ENCODE measurements at regions not wholly inside any gene's neighbourhood (a gene's known extent, or its start where the extent isn't known, plus 50 kb on each side); places are given as distances from the start of the nearest gene placed in this dataset.

DNA sequence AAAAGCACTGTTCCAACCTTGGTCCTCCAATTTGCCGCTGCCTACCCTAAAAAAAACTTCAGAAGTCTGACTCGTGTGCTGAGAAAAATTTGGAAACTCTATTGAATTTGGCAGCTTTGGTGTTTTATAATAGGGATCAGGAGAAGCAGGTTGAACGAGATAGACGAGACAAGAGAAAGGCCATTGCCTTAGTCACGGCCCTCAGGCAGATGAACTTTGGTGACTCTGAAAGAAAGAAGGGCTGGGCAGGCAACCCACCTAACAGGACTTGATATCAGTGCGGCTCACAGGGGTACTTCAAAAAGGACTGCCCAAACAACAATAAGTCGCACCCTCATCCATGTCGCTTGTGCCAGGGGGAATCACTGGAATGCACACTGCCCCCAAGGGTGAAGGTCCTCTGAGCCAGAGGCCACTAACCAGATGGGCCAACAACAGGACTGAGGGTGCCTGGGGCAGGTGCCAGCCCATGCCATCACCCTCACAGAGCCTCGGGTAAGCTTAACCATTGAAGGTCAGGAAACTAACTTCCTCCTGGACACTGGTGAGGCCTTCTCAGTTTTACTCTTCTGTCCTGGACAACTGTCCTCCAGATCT lies 102.5 kb upstream of the SSTR1 start:
- no peak overlapping the region for H3K27ac ChIP-seq
- intact Hi-C loops (cut with DNase I), result no loop called here
- H3K9me3 ChIP-seq, result no peaks in the 10 kb centered on the region
- DNase-seq (ENCODE audit: low spot score in 2 of 2), result no peak
- no peaks in the 10 kb centered on the region for H3K36me3 ChIP-seq
- no peak overlapping the region for H3K4me3 ChIP-seq
- no peaks in the 10 kb centered on the region for H3K4me1 ChIP-seq
- no peaks in the 10 kb centered on the region for H3K27me3 ChIP-seq
- TF ChIP-seq CTCF (IDR thresholded peaks at IDR 0.05), result no peak

GRCh38 chr14:38107216-38107631 lies 100.5 kb upstream of the SSTR1 start:
- H3K27ac ChIP-seq, result no peak overlapping the region
- no peaks in the 10 kb centered on the region for H3K9me3 ChIP-seq
- H3K36me3 ChIP-seq, result no peaks in the 10 kb centered on the region
- no peak for DNase-seq (ENCODE audit: low spot score in 2 of 2)
- H3K4me3 ChIP-seq, result no peak overlapping the region
- intact Hi-C loops (cut with DNase I), result no loop called here
- H3K4me1 ChIP-seq, result no peaks in the 10 kb centered on the region
- TF ChIP-seq CTCF (IDR thresholded peaks at IDR 0.05), result no peak
- H3K27me3 ChIP-seq, result no peaks in the 10 kb centered on the region

DNA sequence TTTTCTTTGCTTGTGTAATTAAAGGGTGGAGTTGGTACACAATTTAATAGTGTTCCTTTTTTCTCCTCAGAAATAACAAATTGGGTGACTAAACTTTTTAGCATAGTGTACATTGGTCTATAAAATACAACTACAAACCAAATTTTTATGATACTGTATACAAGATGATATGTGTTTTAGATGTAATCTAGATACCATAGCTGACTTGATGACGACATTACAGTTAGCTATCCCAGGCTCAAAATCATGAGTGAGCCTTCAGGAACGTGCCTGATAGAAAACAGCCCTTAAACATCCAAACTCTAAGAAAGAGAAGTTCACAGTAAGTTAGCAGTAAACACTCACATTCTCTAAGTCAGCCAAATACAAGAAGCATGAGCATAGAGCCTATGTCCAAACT lies 99.0 kb upstream of the SSTR1 start:
- Histone ChIP-seq H3K4me3 (no peak overlapping the region), H3K27me3 (no peaks in the 10 kb centered on the region), H3K4me1 (no peaks in the 10 kb centered on the region), H3K9me3 (no peaks in the 10 kb centered on the region), H3K27ac (no peak overlapping the region), H3K36me3 (no peaks in the 10 kb centered on the region)
- intact Hi-C loops (cut with DNase I), result no loop called here
- no peak for TF ChIP-seq CTCF (IDR thresholded peaks at IDR 0.05)
- DNase-seq (ENCODE audit: low spot score in 2 of 2), result no peak

- Histone ChIP-seq H3K27me3 (no peaks in the 10 kb centered on the region), H3K36me3 (no peaks in the 10 kb centered on the region), H3K9me3 (no peaks in the 10 kb centered on the region), H3K4me3 (no peak overlapping the region), H3K27ac (no peak overlapping the region), H3K4me1 (no peaks in the 10 kb centered on the region)
- intact Hi-C loops (cut with DNase I), result no loop called here
- TF ChIP-seq CTCF (IDR thresholded peaks at IDR 0.05), result no peak
- DNase-seq (ENCODE audit: low spot score in 2 of 2), result no peak
These were observed 97.4 kb upstream of the SSTR1 start for GRCh38 chr14:38110258-38110657.

DNA sequence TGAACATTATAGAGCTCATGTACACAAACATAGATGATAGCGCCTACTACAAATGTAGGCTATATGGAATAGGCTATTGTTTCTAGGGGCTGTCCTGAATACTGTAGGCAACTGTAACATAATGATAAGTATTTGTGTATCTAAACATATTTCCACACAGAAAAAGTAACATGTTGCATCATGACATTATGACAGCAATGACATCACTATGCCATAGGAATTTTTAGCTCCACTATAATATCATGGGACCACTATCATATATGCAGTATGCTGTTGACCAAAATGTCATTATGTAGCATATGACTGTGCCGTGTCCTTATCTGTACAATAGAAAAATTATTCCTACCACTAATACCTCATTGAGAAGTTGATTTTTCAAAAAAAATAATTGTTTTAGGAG lies 96.7 kb upstream of the SSTR1 start:
- no peaks in the 10 kb centered on the region for H3K27me3 ChIP-seq
- H3K36me3 ChIP-seq, result no peaks in the 10 kb centered on the region
- no peaks in the 10 kb centered on the region for H3K4me1 ChIP-seq
- no peak overlapping the region for H3K4me3 ChIP-seq
- H3K9me3 ChIP-seq, result no peaks in the 10 kb centered on the region
- DNase-seq (ENCODE audit: low spot score in 2 of 2), result no peak
- intact Hi-C loops (cut with DNase I), result no loop called here
- H3K27ac ChIP-seq, result no peak overlapping the region
- TF ChIP-seq CTCF (IDR thresholded peaks at IDR 0.05), result no peak

- H3K36me3 ChIP-seq, result no peaks in the 10 kb centered on the region
- no peaks in the 10 kb centered on the region for H3K27me3 ChIP-seq
- intact Hi-C loops (cut with DNase I), result no loop called here
- TF ChIP-seq CTCF (IDR thresholded peaks at IDR 0.05), result no peak
- no peaks in the 10 kb centered on the region for H3K9me3 ChIP-seq
- no peak overlapping the region for H3K27ac ChIP-seq
- H3K4me3 ChIP-seq, result no peak overlapping the region
- no peaks in the 10 kb centered on the region for H3K4me1 ChIP-seq
- DNase-seq (ENCODE audit: low spot score in 2 of 2), result no peak
These were observed 94.2 kb upstream of the SSTR1 start for GRCh38 chr14:38113546-38113945.
